CD8-positive, alpha-beta memory T cell (primary cell): ENCODE measurements at regions not wholly inside any gene's neighbourhood (a gene's known extent, or its start where the extent isn't known, plus 50 kb on each side); places are given as distances from the start of the nearest gene placed in this dataset.
"Not testable (repeated sequence)": the region's sequence is repeated elsewhere in the genome, so short reads cannot be mapped to it uniquely, and the experiment has no call there.

Source experiments
- CTCF ChIA-PET: fragments of 350-600 bp; sonication (Branson Sonifier 250); formaldehyde crosslinking; loops from one replicate; lab custom pipeline; 2021; ENCODE audit warnings: antibody characterized with exemption; lab: Charles Lee
- POLR2A ChIA-PET: fragments of 350-600 bp; sonication (Branson Sonifier 250); formaldehyde crosslinking; loops from one replicate; lab custom pipeline; 2021; ENCODE audit warnings: antibody characterized with exemption; lab: Charles Lee
- DNase-seq, 5 donors: peaks; one replicate each; pipeline versions ENCODE4 v3.0.0 to v3.0.0-alpha.2; 2020 to 2022; ENCODE audit warnings: mixed read lengths in 1 of 5
- H3K27ac ChIP-seq: one replicate; pipeline ENCODE4 v1.7.0; 2013; ENCODE audit warnings: low read depth, mild to moderate bottlenecking, low read length, moderate library complexity
- H3K27me3 ChIP-seq: 2 replicates; pipeline ENCODE4 v1.7.0; 2013; ENCODE audit warnings: low read length, mild to moderate bottlenecking; ENCODE audit not compliant: insufficient read depth, poor library complexity, severe bottlenecking
- H3K36me3 ChIP-seq: 2 replicates; pipeline ENCODE4 v1.7.0; 2013; ENCODE audit warnings: mild to moderate bottlenecking, low read length, moderate library complexity; ENCODE audit not compliant: insufficient read depth
- H3K4me1 ChIP-seq: 2 replicates; pipeline ENCODE4 v1.7.0; 2013; ENCODE audit warnings: mild to moderate bottlenecking, low read length, moderate library complexity; ENCODE audit not compliant: insufficient read depth
- H3K4me3 ChIP-seq: 2 replicates; pipeline ENCODE4 v1.7.0; 2013; ENCODE audit warnings: mild to moderate bottlenecking, low read length
- H3K9me3 ChIP-seq: 2 replicates; pipeline ENCODE4 v1.7.0; 2013; ENCODE audit warnings: mild to moderate bottlenecking, low read length
- H3K27ac Mint-ChIP-seq, 8 donors: one replicate each; pipeline ENCODE4 v1.8.0; 2020 to 2021; ENCODE audit warnings: mixed read lengths in 8 of 8, mild to moderate bottlenecking in 6 of 8, inconsistent platforms in 3 of 8, moderate library complexity in 3 of 8
- H3K27me3 Mint-ChIP-seq, 2 donors: one replicate each; pipeline ENCODE4 v1.8.0; 2020 to 2021; ENCODE audit warnings: mixed read lengths in 2 of 2, mild to moderate bottlenecking in 1 of 2, moderate library complexity in 1 of 2
- H3K36me3 Mint-ChIP-seq, 3 donors: one replicate each; pipeline ENCODE4 v1.8.0; 2020 to 2021; ENCODE audit warnings: mixed read lengths in 3 of 3, inconsistent platforms in 1 of 3, mild to moderate bottlenecking in 1 of 3
- H3K4me1 Mint-ChIP-seq, 3 donors: one replicate each; pipeline ENCODE4 v1.8.0; 2020 to 2021; ENCODE audit warnings: mixed read lengths in 3 of 3, inconsistent platforms in 1 of 3, mild to moderate bottlenecking in 1 of 3
- H3K4me3 Mint-ChIP-seq, 7 donors: one replicate each; pipeline ENCODE4 v1.8.0; 2020 to 2021; ENCODE audit warnings: mixed read lengths in 7 of 7, mild to moderate bottlenecking in 6 of 7, moderate library complexity in 4 of 7, inconsistent platforms in 2 of 7
- H3K9me3 Mint-ChIP-seq, 5 donors: one replicate each; pipeline ENCODE4 v1.8.0; 2020 to 2022; ENCODE audit warnings: mixed read lengths in 5 of 5, mild to moderate bottlenecking in 3 of 5, moderate library complexity in 2 of 5, inconsistent platforms in 1 of 5

- H3K4me1 Mint-ChIP-seq: no peaks in the 10 kb centered on the region
- H3K27me3 Mint-ChIP-seq: peaks cover 5 to 8% of the 10 kb centered on the region in 2 donors
- H3K36me3 Mint-ChIP-seq: no peaks in the 10 kb centered on the region
- ChIA-PET POLR2A (no interaction called here), CTCF (no interaction called here)
- Histone ChIP-seq H3K4me3 (no peak overlapping the region), H3K27ac (no peak overlapping the region), H3K4me1 (no peaks in the 10 kb centered on the region), H3K36me3 (no peaks in the 10 kb centered on the region), H3K27me3 (no peaks in the 10 kb centered on the region), H3K9me3 (no peaks in the 10 kb centered on the region)
- no peaks in the 10 kb centered on the region for H3K9me3 Mint-ChIP-seq
- H3K27ac Mint-ChIP-seq: no peak overlapping the region
- DNase-seq: no peak
- H3K4me3 Mint-ChIP-seq: no peak overlapping the region
These were observed 155.5 kb upstream of the ROPN1 start for GRCh38 chr3:124147429-124147828.

GRCh38 chr3:124147946-124148345 lies 156.0 kb upstream of the ROPN1 start:
- ChIA-PET POLR2A (no interaction called here), CTCF (no interaction called here)
- Mint-ChIP-seq H3K9me3 (no peaks in the 10 kb centered on the region), H3K36me3 (no peaks in the 10 kb centered on the region), H3K27ac (no peak overlapping the region), H3K4me1 (no peaks in the 10 kb centered on the region), H3K4me3 (no peak overlapping the region), H3K27me3 (peaks cover 6 to 8% of the 10 kb centered on the region in 2 donors)
- DNase-seq: no peak
- no peak overlapping the region for H3K4me3 ChIP-seq
- no peaks in the 10 kb centered on the region for H3K27me3 ChIP-seq
- no peaks in the 10 kb centered on the region for H3K9me3 ChIP-seq
- H3K4me1 ChIP-seq: no peaks in the 10 kb centered on the region
- no peaks in the 10 kb centered on the region for H3K36me3 ChIP-seq
- no peak overlapping the region for H3K27ac ChIP-seq

- H3K4me1 Mint-ChIP-seq: no peaks in the 10 kb centered on the region
- H3K27me3 Mint-ChIP-seq: peaks cover 6 to 8% of the 10 kb centered on the region in 2 donors
- H3K27ac Mint-ChIP-seq: no peak overlapping the region
- POLR2A ChIA-PET: no interaction called here
- Histone ChIP-seq H3K4me3 (no peak overlapping the region), H3K27ac (no peak overlapping the region), H3K36me3 (no peaks in the 10 kb centered on the region), H3K27me3 (no peaks in the 10 kb centered on the region), H3K4me1 (no peaks in the 10 kb centered on the region), H3K9me3 (no peaks in the 10 kb centered on the region)
- no peaks in the 10 kb centered on the region for H3K9me3 Mint-ChIP-seq
- H3K36me3 Mint-ChIP-seq: no peaks in the 10 kb centered on the region
- no peak overlapping the region for H3K4me3 Mint-ChIP-seq
- CTCF ChIA-PET: interaction anchor here (1.4 kb wide), 1 partner anchor 28 kb away, joined by 3 read pairs; no protein-coding TSS in a partner anchor
- DNase-seq: no peak
These were observed 157.2 kb upstream of the ROPN1 start for GRCh38 chr3:124149081-124149480.

GRCh38 chr3:124149771-124150170 lies 157.8 kb upstream of the ROPN1 start:
- POLR2A ChIA-PET: no interaction called here
- CTCF ChIA-PET: interaction anchor here (0.7 to 1.4 kb wide), 2 partner anchors 17 to 29 kb away, joined by 3 read pairs; no protein-coding TSS in a partner anchor
- Histone ChIP-seq H3K9me3 (no peaks in the 10 kb centered on the region), H3K27me3 (no peaks in the 10 kb centered on the region), H3K36me3 (no peaks in the 10 kb centered on the region), H3K4me1 (no peaks in the 10 kb centered on the region), H3K4me3 (no peak overlapping the region), H3K27ac (no peak overlapping the region)
- Mint-ChIP-seq H3K36me3 (no peaks in the 10 kb centered on the region), H3K4me3 (no peak overlapping the region), H3K9me3 (no peaks in the 10 kb centered on the region), H3K27me3 (peaks cover 4 to 6% of the 10 kb centered on the region in 2 donors), H3K27ac (no peak overlapping the region), H3K4me1 (no peaks in the 10 kb centered on the region)
- no peak for DNase-seq

GRCh38 chr3:124152891-124153290 lies 161.0 kb upstream of the ROPN1 start:
- H3K4me3 ChIP-seq, H3K9me3 ChIP-seq, H3K36me3 ChIP-seq, H3K36me3 Mint-ChIP-seq, DNase-seq, H3K4me1 Mint-ChIP-seq, H3K27ac Mint-ChIP-seq, H3K4me1 ChIP-seq, CTCF ChIA-PET, H3K9me3 Mint-ChIP-seq, H3K27me3 ChIP-seq, H3K27me3 Mint-ChIP-seq, H3K4me3 Mint-ChIP-seq, H3K27ac ChIP-seq, POLR2A ChIA-PET: not testable (repeated sequence)

- POLR2A ChIA-PET: no interaction called here
- H3K4me1 ChIP-seq: no peaks in the 10 kb centered on the region
- no peaks in the 10 kb centered on the region for H3K36me3 Mint-ChIP-seq
- H3K27ac Mint-ChIP-seq: no peak overlapping the region
- no peak overlapping the region for H3K4me3 ChIP-seq
- H3K4me1 Mint-ChIP-seq: no peaks in the 10 kb centered on the region
- no peaks in the 10 kb centered on the region for H3K9me3 ChIP-seq
- CTCF ChIA-PET: no interaction called here
- no peaks in the 10 kb centered on the region for H3K36me3 ChIP-seq
- peaks cover 5% of the 10 kb centered on the region in 2 donors for H3K27me3 Mint-ChIP-seq
- no peak overlapping the region for H3K27ac ChIP-seq
- no peaks in the 10 kb centered on the region for H3K27me3 ChIP-seq
- DNase-seq: no peak
- no peak overlapping the region for H3K4me3 Mint-ChIP-seq
- peaks cover 0 to 3% (median 0%) of the 10 kb centered on the region in 5 donors for H3K9me3 Mint-ChIP-seq
These were observed 165.2 kb upstream of the ROPN1 start for GRCh38 chr3:124156866-124157712.

GRCh38 chr3:124157748-124158147 lies 165.8 kb upstream of the ROPN1 start:
- peaks cover 0 to 3% (median 0%) of the 10 kb centered on the region in 5 donors for H3K9me3 Mint-ChIP-seq
- Histone ChIP-seq H3K27me3 (no peaks in the 10 kb centered on the region), H3K9me3 (no peaks in the 10 kb centered on the region), H3K4me1 (no peaks in the 10 kb centered on the region), H3K4me3 (no peak overlapping the region), H3K27ac (no peak overlapping the region), H3K36me3 (no peaks in the 10 kb centered on the region)
- H3K27ac Mint-ChIP-seq: no peak overlapping the region
- CTCF ChIA-PET: no interaction called here
- POLR2A ChIA-PET: no interaction called here
- H3K36me3 Mint-ChIP-seq: no peaks in the 10 kb centered on the region
- no peak for DNase-seq
- H3K4me1 Mint-ChIP-seq: no peaks in the 10 kb centered on the region
- peak overlapping the region in 1 of 7 donors; percentile 57 for H3K4me3 Mint-ChIP-seq
- H3K27me3 Mint-ChIP-seq: peaks cover 4 to 5% of the 10 kb centered on the region in 2 donors

- H3K9me3 ChIP-seq: no peaks in the 10 kb centered on the region
- no peaks in the 10 kb centered on the region for H3K36me3 ChIP-seq
- CTCF ChIA-PET: no interaction called here
- DNase-seq: no peak
- Mint-ChIP-seq H3K9me3 (peaks cover 0 to 3% (median 0%) of the 10 kb centered on the region in 5 donors), H3K27ac (no peak overlapping the region), H3K36me3 (no peaks in the 10 kb centered on the region), H3K4me1 (no peaks in the 10 kb centered on the region), H3K4me3 (no peak overlapping the region), H3K27me3 (peaks cover 4 to 5% of the 10 kb centered on the region in 2 donors)
- no peaks in the 10 kb centered on the region for H3K27me3 ChIP-seq
- H3K4me3 ChIP-seq: no peak overlapping the region
- H3K27ac ChIP-seq: no peak overlapping the region
- POLR2A ChIA-PET: no interaction called here
- H3K4me1 ChIP-seq: no peaks in the 10 kb centered on the region
These were observed 166.4 kb upstream of the ROPN1 start for GRCh38 chr3:124158168-124158881.
